ENCODE measurements at regions not wholly inside any gene's neighbourhood (a gene's known extent, or its start where the extent isn't known, plus 50 kb on each side); places are given as distances from the start of the nearest gene placed in this dataset.

- TF ChIP-seq CTCF (IDR thresholded peaks at IDR 0.05) (no peak), POLR2A (IDR thresholded peaks at IDR 0.05) (no peak)
Observed at GRCh38 chr10:9657530-9657929, 1360.1 kb upstream of the CELF2 start.

All from thyroid gland (tissue), 4 donors.